Uterus (tissue), 2 donors: ENCODE measurements at regions not wholly inside any gene's neighbourhood (a gene's known extent, or its start where the extent isn't known, plus 50 kb on each side); places are given as distances from the start of the nearest gene placed in this dataset.

Source experiments
- CTCF ChIP-seq, 4 experiments: fragments of 200-600 bp in 2 of 4; fragments of 450-650 bp in 2 of 4; sonication (generic) in 2 of 4; IDR thresholded peaks; one replicate each; pipeline ENCODE4 v1.5.1; 2016 to 2019; ENCODE audit warnings: antibody characterized with exemption in 4 of 4, mild to moderate bottlenecking in 2 of 4, moderate library complexity in 1 of 4
- POLR2A ChIP-seq, 2 donors: fragments of 450-650 bp; IDR thresholded peaks; one replicate each; pipeline ENCODE4 v1.6.1; 2016; ENCODE audit warnings: antibody characterized with exemption in 2 of 2, mild to moderate bottlenecking in 1 of 2, moderate library complexity in 1 of 2

DNA sequence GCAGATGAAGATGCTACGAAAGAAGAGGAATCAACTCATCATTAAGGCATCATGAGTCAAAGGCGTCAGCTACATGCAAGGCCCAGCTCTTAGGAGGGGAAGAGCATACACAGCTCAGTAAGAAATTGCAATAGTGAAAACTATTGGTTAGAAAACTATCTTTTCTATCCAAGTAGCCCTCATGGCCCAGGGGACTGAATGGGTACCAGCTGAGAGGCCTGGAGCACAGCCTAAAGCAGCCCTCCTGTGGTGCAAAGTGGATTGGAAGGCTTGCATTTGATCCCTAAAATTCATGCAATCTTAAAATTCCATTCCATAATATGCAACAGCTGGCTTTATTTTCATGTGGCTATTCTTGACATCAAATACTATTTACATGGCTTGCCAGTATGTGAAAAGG lies 251.8 kb upstream of the USP24 start:
- TF ChIP-seq POLR2A (IDR thresholded peaks at IDR 0.05), result no peak
- no peak for TF ChIP-seq CTCF (IDR thresholded peaks at IDR 0.05)
